GM19193 (cell line): ENCODE measurements at regions not wholly inside any gene's neighbourhood (a gene's known extent, or its start where the extent isn't known, plus 50 kb on each side); places are given as distances from the start of the nearest gene placed in this dataset.

Experiments used
- POLR2A ChIP-seq: IDR thresholded peaks from 4 replicates; pipeline ENCODE4 v1.6.1; 2011; ENCODE audit not compliant: insufficient read depth, insufficient read length; ENCODE audit errors: extremely low read depth

- TF ChIP-seq POLR2A = no peak
These were observed 484.2 kb downstream of the BCOR start for GRCh38 chrX:39613482-39613995.

GRCh38 chrX:39613997-39614679 lies 483.6 kb downstream of the BCOR start:
- no peak for TF ChIP-seq POLR2A

GRCh38 chrX:39614680-39614998 lies 483.1 kb downstream of the BCOR start:
- TF ChIP-seq POLR2A = no peak

GRCh38 chrX:39616098-39616729 lies 481.5 kb downstream of the BCOR start:
- TF ChIP-seq POLR2A = no peak

GRCh38 chrX:39616731-39617130 lies 481.0 kb downstream of the BCOR start:
- TF ChIP-seq POLR2A = no peak

GRCh38 chrX:39618178-39618577 lies 479.6 kb downstream of the BCOR start:
- no peak for TF ChIP-seq POLR2A

GRCh38 chrX:39619182-39620009 lies 478.4 kb downstream of the BCOR start:
- no peak for TF ChIP-seq POLR2A

- TF ChIP-seq POLR2A = no peak
These were observed 473.6 kb downstream of the BCOR start for GRCh38 chrX:39624166-39624565.

GRCh38 chrX:39625810-39626209 lies 471.9 kb downstream of the BCOR start:
- TF ChIP-seq POLR2A = no peak

- TF ChIP-seq POLR2A = no peak
These were observed 471.0 kb downstream of the BCOR start for GRCh38 chrX:39626749-39627148.

GRCh38 chrX:39627257-39627656 lies 470.5 kb downstream of the BCOR start:
- TF ChIP-seq POLR2A = no peak

- no peak for TF ChIP-seq POLR2A
These were observed 468.8 kb downstream of the BCOR start for GRCh38 chrX:39629001-39629400.

- TF ChIP-seq POLR2A = no peak
These were observed 467.4 kb downstream of the BCOR start for GRCh38 chrX:39630344-39630743.

- TF ChIP-seq POLR2A = no peak
These were observed 466.2 kb downstream of the BCOR start for GRCh38 chrX:39631276-39632229.
